ENCODE measurements at regions not wholly inside any gene's neighbourhood (a gene's known extent, or its start where the extent isn't known, plus 50 kb on each side); places are given as distances from the start of the nearest gene placed in this dataset.

DNA sequence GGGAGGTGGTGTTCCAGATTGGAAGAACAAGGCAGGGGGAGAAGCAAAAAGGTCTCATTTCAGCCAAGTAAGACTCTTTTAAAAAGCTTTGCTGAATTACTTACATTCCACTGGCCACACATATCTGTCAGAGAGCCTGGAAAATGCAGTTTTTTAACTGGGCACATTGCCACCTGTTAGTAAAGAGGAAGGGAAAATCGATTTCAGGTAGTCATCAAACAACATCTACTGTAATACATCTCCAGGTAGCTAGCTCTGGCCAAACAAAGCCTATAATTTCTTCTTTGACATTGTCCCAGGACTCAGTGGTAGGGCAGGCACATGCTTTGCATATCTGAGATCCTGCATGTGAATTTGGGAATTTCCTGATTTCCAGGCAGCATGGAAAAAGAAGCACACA, 480.7 kb upstream of the SUCLG2 start:
- no peak for TF ChIP-seq CTCF (conservative IDR thresholded peaks at IDR 0.05; ENCODE audit: low read length)
- no peak for TF ChIP-seq EZH2phosphoT487 (IDR thresholded peaks at IDR 0.05; ENCODE audit: borderline replicate concordance)
